IMR-90 (cell line): ENCODE measurements at regions not wholly inside any gene's neighbourhood (a gene's known extent, or its start where the extent isn't known, plus 50 kb on each side); places are given as distances from the start of the nearest gene placed in this dataset.

ENCODE experiments used
- ATAC-seq: fragments of 200-7000 bp; cut with Tn5 transposase; 2 replicates; pipeline ENCODE4 v1.9.1; 2020; ENCODE audit warnings: low read depth, mild to moderate bottlenecking, moderate library complexity
- BruUV-seq: library from RNA; stranded (reverse); fragments of 400-500 nt; replicated peaks from 2 replicates; lab custom pipeline; 2021; lab: Mats Ljungman, UMichigan
- CTCF ChIA-PET: fragments of 300-600 bp; formaldehyde crosslinking; extraction: SDS; loops from one replicate; lab custom pipeline; 2021; ENCODE audit warnings: antibody characterized with exemption; lab: Yijun Ruan, JAX
- POLR2A ChIA-PET: fragments of 300-600 bp; sonication (Branson Sonifier 250); formaldehyde crosslinking; loops from one replicate; lab custom pipeline; 2022; ENCODE audit warnings: antibody characterized with exemption; ENCODE audit not compliant: unreplicated experiment; lab: Charles Lee
- DNase-seq: peaks from one replicate; pipeline ENCODE4 v3.0.0; 2013
- H2AFZ ChIP-seq: replicated peaks from 2 replicates; pipeline ENCODE3; 2013; ENCODE audit warnings: low read length, mild to moderate bottlenecking; ENCODE audit not compliant: poor library complexity
- H2AK5ac ChIP-seq: 2 replicates; pipeline ENCODE4 v1.6.1; 2013; ENCODE audit warnings: low read depth, low read length, inconsistent platforms
- H2AK9ac ChIP-seq: replicated peaks from 2 replicates; pipeline ENCODE3; 2013; ENCODE audit warnings: mild to moderate bottlenecking, low read depth, low read length, moderate library complexity; ENCODE audit not compliant: poor library complexity
- H2BK120ac ChIP-seq: 2 replicates; pipeline ENCODE4 v1.6.1; 2013; ENCODE audit warnings: low read depth, low read length, inconsistent platforms
- H2BK15ac ChIP-seq: 3 replicates; pipeline ENCODE4 v1.6.1; 2013; ENCODE audit warnings: low read depth, low read length, inconsistent platforms
- H2BK20ac ChIP-seq: 2 replicates; pipeline ENCODE4 v1.6.1; 2013; ENCODE audit warnings: low read depth, mild to moderate bottlenecking, inconsistent platforms, low read length, moderate library complexity
- H2BK5ac ChIP-seq: 2 replicates; pipeline ENCODE4 v1.6.1; 2013; ENCODE audit warnings: mild to moderate bottlenecking, low read depth, low read length, inconsistent platforms; ENCODE audit not compliant: poor library complexity, severe bottlenecking
- H3K14ac ChIP-seq: replicated peaks from 2 replicates; pipeline ENCODE4 v1.6.1; 2013; ENCODE audit warnings: low read depth, low read length, inconsistent platforms
- H3K18ac ChIP-seq: 2 replicates; pipeline ENCODE4 v1.6.1; 2013; ENCODE audit warnings: low read depth, low read length, control low read depth
- H3K23ac ChIP-seq: 2 replicates; pipeline ENCODE4 v1.6.1; 2013; ENCODE audit warnings: low read depth, low read length, inconsistent platforms
- H3K27ac ChIP-seq: 2 replicates; pipeline ENCODE4 v1.5.1; 2013; ENCODE audit warnings: mild to moderate bottlenecking, control low read depth, low read length; ENCODE audit not compliant: insufficient read depth
- H3K27me3 ChIP-seq: 2 replicates; pipeline ENCODE4 v1.6.1; 2013; ENCODE audit warnings: low read length; ENCODE audit not compliant: control insufficient read depth, insufficient read depth
- H3K36me3 ChIP-seq: 2 replicates; pipeline ENCODE4 v1.6.1; 2013; ENCODE audit warnings: low read length, mixed read lengths; ENCODE audit not compliant: control insufficient read depth, insufficient read depth
- H3K4ac ChIP-seq: 2 replicates; pipeline ENCODE4 v1.6.1; 2013; ENCODE audit warnings: low read depth, low read length, inconsistent platforms
- H3K4me1 ChIP-seq: 2 replicates; pipeline ENCODE4 v1.6.1; 2013; ENCODE audit warnings: low read length, mixed read lengths; ENCODE audit not compliant: control insufficient read depth, insufficient read depth
- H3K4me2 ChIP-seq: 2 replicates; pipeline ENCODE4 v1.6.1; 2013; ENCODE audit warnings: low read depth, mild to moderate bottlenecking, control low read depth, low read length, moderate library complexity
- H3K4me3 ChIP-seq: 2 replicates; pipeline ENCODE4 v1.5.1; 2013; ENCODE audit warnings: low read depth, mild to moderate bottlenecking, control low read depth, low read length, moderate library complexity; ENCODE audit not compliant: insufficient read depth
- H3K56ac ChIP-seq: 2 replicates; pipeline ENCODE4 v1.6.1; 2013; ENCODE audit warnings: low read length, inconsistent platforms; ENCODE audit not compliant: insufficient read depth; ENCODE audit errors: extremely low read depth
- H3K79me1 ChIP-seq, 2 experiments: 2 replicates each; pipeline ENCODE4 v1.6.1; 2013; ENCODE audit warnings: low read length in 2 of 2, inconsistent platforms in 1 of 2, low read depth in 1 of 2
- H3K9ac ChIP-seq: 2 replicates; pipeline ENCODE4 v1.6.1; 2013; ENCODE audit warnings: low read depth, low read length, control low read depth
- H3K9me1 ChIP-seq: 2 replicates; pipeline ENCODE4 v1.6.1; 2013; ENCODE audit warnings: low read length, inconsistent platforms; ENCODE audit not compliant: insufficient read depth
- H3K9me3 ChIP-seq: 2 replicates; pipeline ENCODE4 v1.6.1; 2013; ENCODE audit warnings: low read length; ENCODE audit not compliant: control insufficient read depth, insufficient read depth
- H4K20me1 ChIP-seq: 2 replicates; pipeline ENCODE4 v1.6.1; 2013; ENCODE audit warnings: low read length, inconsistent platforms; ENCODE audit not compliant: insufficient read depth
- H4K5ac ChIP-seq: 2 replicates; pipeline ENCODE4 v1.6.1; 2013; ENCODE audit warnings: mild to moderate bottlenecking, low read depth, low read length, control low read depth
- H4K8ac ChIP-seq, 2 experiments: 2 replicates each; pipeline ENCODE4 v1.6.1; 2013; ENCODE audit warnings: low read depth in 2 of 2, low read length in 2 of 2, control low read depth in 1 of 2, inconsistent platforms in 1 of 2
- H4K91ac ChIP-seq: 2 replicates; pipeline ENCODE4 v1.6.1; 2013; ENCODE audit warnings: low read depth, low read length, inconsistent platforms; ENCODE audit not compliant: insufficient read depth
- BHLHE40 ChIP-seq: fragments of 150-350 bp; IDR thresholded peaks from 2 replicates; pipeline ENCODE4 v1.6.1; 2016; ENCODE audit warnings: mild to moderate bottlenecking, low read depth, low read length
- CEBPB ChIP-seq: IDR thresholded peaks from 2 replicates; pipeline ENCODE4 v1.6.1; 2012; ENCODE audit warnings: low read depth, low read length, improper control_type of control experiment
- CHD1 ChIP-seq: IDR thresholded peaks from 2 replicates; pipeline ENCODE4 v1.6.1; 2012; ENCODE audit warnings: low read depth, low read length, improper control_type of control experiment
- CTCF ChIP-seq: conservative IDR thresholded peaks from 2 replicates; pipeline ENCODE4 v1.5.1; 2012; ENCODE audit warnings: mild to moderate bottlenecking, low read depth, low read length, improper control_type of control experiment
- ELK1 ChIP-seq: fragments of 150-350 bp; IDR thresholded peaks from 2 replicates; pipeline ENCODE4 v1.6.1; 2016; ENCODE audit warnings: low read depth, mild to moderate bottlenecking, low read length, moderate library complexity, borderline replicate concordance
- FOS ChIP-seq: fragments of 150-350 bp; IDR thresholded peaks from 2 replicates; pipeline ENCODE4 v1.6.1; 2016; ENCODE audit warnings: low read depth, low read length
- MAFK ChIP-seq: IDR thresholded peaks from 2 replicates; pipeline ENCODE4 v1.6.1; 2012; ENCODE audit warnings: low read depth, low read length, improper control_type of control experiment
- MAZ ChIP-seq: IDR thresholded peaks from 2 replicates; pipeline ENCODE4 v1.6.1; 2012; ENCODE audit warnings: low read depth, mild to moderate bottlenecking, low read length, improper control_type of control experiment, moderate library complexity, borderline replicate concordance
- MXI1 ChIP-seq: IDR thresholded peaks from 2 replicates; pipeline ENCODE4 v1.6.1; 2012; ENCODE audit warnings: low read depth, mild to moderate bottlenecking, low read length, moderate library complexity, borderline replicate concordance
- NFE2L2 ChIP-seq: fragments of 150-350 bp; IDR thresholded peaks from 2 replicates; pipeline ENCODE4 v1.6.1; 2016; ENCODE audit warnings: low read depth, mild to moderate bottlenecking, low read length
- POLR2A ChIP-seq: IDR thresholded peaks from 2 replicates; pipeline ENCODE4 v1.6.1; 2012; ENCODE audit warnings: mild to moderate bottlenecking, low read depth, low read length
- RCOR1 ChIP-seq: IDR thresholded peaks from 2 replicates; pipeline ENCODE4 v1.6.1; 2012; ENCODE audit warnings: mild to moderate bottlenecking, low read length, improper control_type of control experiment; ENCODE audit not compliant: insufficient replicate concordance
- RFX5 ChIP-seq: IDR thresholded peaks from 2 replicates; pipeline ENCODE4 v1.8.0; 2012; ENCODE audit warnings: low read depth, mild to moderate bottlenecking, low read length, moderate library complexity
- SMC3 ChIP-seq: fragments of 150-350 bp; IDR thresholded peaks from 2 replicates; pipeline ENCODE4 v1.6.1; 2016; ENCODE audit warnings: low read depth, mild to moderate bottlenecking, antibody characterized with exemption, low read length, moderate library complexity
- USF2 ChIP-seq: fragments of 150-350 bp; IDR thresholded peaks from 2 replicates; pipeline ENCODE4 v1.6.1; 2017; ENCODE audit warnings: mild to moderate bottlenecking, antibody characterized with exemption, low read length, low read depth
- WGBS, 2 experiments: methylation state at CpG; one replicate each; pipeline versions ENCODE4 v1.1.5 to v1.1.7; 2013; ENCODE audit warnings: missing lambda C conversion rate in 2 of 2; ENCODE audit not compliant: insufficient read length in 1 of 2; ENCODE audit errors: extremely low coverage in 2 of 2; 5-methylcytosine and 5-hydroxymethylcytosine counted together
- dilution Hi-C: fragments of 300-500 bp; cut with HindIII; formaldehyde crosslinking; loops from one replicate; pipeline ENCODE4 v1.14.3; 2018; ENCODE audit warnings: low sequenced_read_pairs; ENCODE audit not compliant: unreplicated experiment
- in situ Hi-C: fragments of 300-500 bp; cut with MboI; formaldehyde crosslinking; loops from 3 replicates; pipeline ENCODE4 v1.14.3; 2019; ENCODE audit warnings: low sequenced_read_pairs, inconsistent platforms, mixed read lengths
- intact Hi-C: fragments of 100-400 bp; cut with micrococcal nuclease; formaldehyde crosslinking; loops from 2 replicates; pipeline ENCODE4 v1.10.0; 2022

- Histone ChIP-seq H3K23ac (no peak overlapping the region), H3K27ac (no peak overlapping the region), H2AK9ac (no peak overlapping the region), H3K14ac (no peak overlapping the region), H2AK5ac (no peak overlapping the region), H4K5ac (no peak overlapping the region), H2BK15ac (no peak overlapping the region), H3K4me1 (no peaks in the 10 kb centered on the region), H3K9ac (no peak overlapping the region), H3K27me3 (no peaks in the 10 kb centered on the region), H3K4me2 (no peak overlapping the region), H3K9me1 (no peaks in the 10 kb centered on the region), H3K56ac (no peak overlapping the region), H2BK120ac (no peak overlapping the region), H4K8ac (no peak overlapping the region), H2AFZ (no peak overlapping the region), H3K36me3 (no peaks in the 10 kb centered on the region), H2BK20ac (no peak overlapping the region), H2BK5ac (no peak overlapping the region), H3K4ac (no peak overlapping the region), H3K4me3 (no peak overlapping the region), H3K18ac (no peak overlapping the region), H4K20me1 (no peaks in the 10 kb centered on the region), H4K91ac (no peak overlapping the region), H3K79me1 (no peaks in the 10 kb centered on the region), H3K9me3 (peaks cover 4% of the 10 kb centered on the region; the same call in 1 of the 2 replicates)
- no CpG with 5 or more reads among the region's 1 CpG for WGBS, 2 experiments
- in situ Hi-C loops (no loop called here), dilution Hi-C loops (no loop called here), intact Hi-C loops (no loop called here)
- DNase-seq (no peak), ATAC-seq (no peak)
- TF ChIP-seq CEBPB, result no peak
- no peak for TF ChIP-seq CTCF
- no peak for TF ChIP-seq POLR2A
- TF ChIP-seq MAZ, result no peak
- TF ChIP-seq MAFK, result no peak
- no peak for TF ChIP-seq ELK1
- TF ChIP-seq SMC3, result no peak
- TF ChIP-seq FOS, result no peak
- no peak for TF ChIP-seq CHD1
- TF ChIP-seq MXI1, result no peak
- TF ChIP-seq BHLHE40, result no peak
- no peak for TF ChIP-seq RCOR1
- TF ChIP-seq RFX5, result no peak
- TF ChIP-seq NFE2L2, result no peak
- TF ChIP-seq USF2, result no peak
- CTCF ChIA-PET, result no interaction called here
- POLR2A ChIA-PET, result no interaction called here
- BruUV-seq, result no TSS peak
Measured at GRCh38 chr1:104919188-104919587, 1169.5 kb downstream of the AMY1C start.
